ENCODE measurements at regions not wholly inside any gene's neighbourhood (a gene's known extent, or its start where the extent isn't known, plus 50 kb on each side); places are given as distances from the start of the nearest gene placed in this dataset.

DNA sequence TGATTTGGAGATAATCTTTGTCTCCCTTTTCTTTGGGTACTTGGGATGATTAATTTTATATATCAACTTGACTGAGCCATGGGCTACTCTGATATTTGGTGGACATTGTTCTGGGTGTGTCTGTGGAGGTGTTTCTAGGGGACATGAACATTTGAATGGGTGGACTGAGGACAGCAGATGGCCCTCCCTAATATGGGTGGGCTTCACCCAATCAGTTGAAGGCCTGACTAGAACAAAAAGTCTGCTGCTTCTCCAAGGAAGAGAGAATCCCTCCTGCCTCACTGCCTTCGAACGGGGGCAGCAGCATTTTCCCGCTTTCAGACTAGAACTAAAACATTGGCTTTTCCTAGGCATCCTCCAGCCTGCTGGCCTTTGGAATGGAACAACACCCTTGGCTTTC, 73.9 kb upstream of the EMX2 start:
- Mint-ChIP-seq H3K9me3 (ENCODE audit: unreplicated experiment) (no peaks in the 10 kb centered on the region), H3K4me3 (ENCODE audit: unreplicated experiment) (no peak overlapping the region), H3K4me1 (ENCODE audit: insufficient read depth, unreplicated experiment) (peaks cover 6% of the 10 kb centered on the region), H3K36me3 (ENCODE audit: insufficient read depth, unreplicated experiment) (no peaks in the 10 kb centered on the region), H3K27ac (ENCODE audit: low read depth, unreplicated experiment) (no peak overlapping the region), H3K27me3 (ENCODE audit: insufficient read depth, unreplicated experiment) (peaks cover 13% of the 10 kb centered on the region)
- TF ChIP-seq CTCF (IDR thresholded peaks at IDR 0.05; ENCODE audit: unreplicated experiment): no peak
- ChIA-PET CTCF (interaction anchor here (1.3 to 2.7 kb wide), 2 partner anchors 9 to 37 kb away, joined by 3 to 10 read pairs; no protein-coding TSS in a partner anchor), POLR2A (no interaction called here)
- BruUV-seq (replicated peaks): no TSS peak
- intact Hi-C loops (cut with micrococcal nuclease): no loop called here
- no peak for DNase-seq (ENCODE audit: unreplicated experiment)

DNA sequence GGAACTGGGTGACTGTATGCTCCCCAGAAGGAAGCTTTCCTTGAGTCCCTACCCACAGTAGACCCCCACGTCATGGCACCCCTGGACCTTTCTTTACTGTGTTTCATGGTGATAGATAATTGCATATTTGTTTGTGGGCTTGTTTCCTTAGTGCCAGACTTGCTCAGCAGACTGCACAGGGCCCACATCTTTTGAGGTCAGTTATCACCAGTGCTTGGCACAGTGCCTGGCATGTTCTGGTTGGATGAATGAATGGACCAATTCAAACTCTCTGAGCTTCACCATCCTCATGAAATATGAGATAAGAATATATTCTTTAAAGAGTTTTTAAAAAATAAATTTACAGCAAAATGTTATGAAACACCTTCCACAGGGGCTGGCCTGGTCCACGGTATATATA, 78.4 kb upstream of the EMX2 start:
- Mint-ChIP-seq H3K4me3 (ENCODE audit: unreplicated experiment) (no peak overlapping the region), H3K27me3 (ENCODE audit: insufficient read depth, unreplicated experiment) (no peaks in the 10 kb centered on the region), H3K36me3 (ENCODE audit: insufficient read depth, unreplicated experiment) (no peaks in the 10 kb centered on the region), H3K4me1 (ENCODE audit: insufficient read depth, unreplicated experiment) (peaks cover 13% of the 10 kb centered on the region), H3K27ac (ENCODE audit: low read depth, unreplicated experiment) (no peak overlapping the region), H3K9me3 (ENCODE audit: unreplicated experiment) (no peaks in the 10 kb centered on the region)
- POLR2A ChIA-PET: no interaction called here
- DNase-seq (ENCODE audit: unreplicated experiment): no peak
- intact Hi-C loops (cut with micrococcal nuclease): no loop called here
- TF ChIP-seq CTCF (IDR thresholded peaks at IDR 0.05; ENCODE audit: unreplicated experiment): no peak
- CTCF ChIA-PET: interaction anchor here (0.7 to 1.3 kb wide), 5 partner anchors 13 to 144 kb away, joined by 3 to 5 read pairs (median 3); no protein-coding TSS in a partner anchor
- no TSS peak for BruUV-seq (replicated peaks)

GRCh38 chr10:117463545-117463920, 79.0 kb upstream of the EMX2 start:
- Mint-ChIP-seq H3K4me3 (ENCODE audit: unreplicated experiment) (no peak overlapping the region), H3K27ac (ENCODE audit: low read depth, unreplicated experiment) (no peak overlapping the region), H3K27me3 (ENCODE audit: insufficient read depth, unreplicated experiment) (no peaks in the 10 kb centered on the region), H3K4me1 (ENCODE audit: insufficient read depth, unreplicated experiment) (peaks cover 13% of the 10 kb centered on the region), H3K36me3 (ENCODE audit: insufficient read depth, unreplicated experiment) (no peaks in the 10 kb centered on the region), H3K9me3 (ENCODE audit: unreplicated experiment) (no peaks in the 10 kb centered on the region)
- intact Hi-C loops (cut with micrococcal nuclease): no loop called here
- no peak for TF ChIP-seq CTCF (IDR thresholded peaks at IDR 0.05; ENCODE audit: unreplicated experiment)
- DNase-seq (ENCODE audit: unreplicated experiment): no peak
- ChIA-PET CTCF (interaction anchor here (2.2 kb wide), 1 partner anchor 13 kb away, joined by 6 read pairs; no protein-coding TSS in a partner anchor), POLR2A (no interaction called here)
- no TSS peak for BruUV-seq (replicated peaks)

DNA sequence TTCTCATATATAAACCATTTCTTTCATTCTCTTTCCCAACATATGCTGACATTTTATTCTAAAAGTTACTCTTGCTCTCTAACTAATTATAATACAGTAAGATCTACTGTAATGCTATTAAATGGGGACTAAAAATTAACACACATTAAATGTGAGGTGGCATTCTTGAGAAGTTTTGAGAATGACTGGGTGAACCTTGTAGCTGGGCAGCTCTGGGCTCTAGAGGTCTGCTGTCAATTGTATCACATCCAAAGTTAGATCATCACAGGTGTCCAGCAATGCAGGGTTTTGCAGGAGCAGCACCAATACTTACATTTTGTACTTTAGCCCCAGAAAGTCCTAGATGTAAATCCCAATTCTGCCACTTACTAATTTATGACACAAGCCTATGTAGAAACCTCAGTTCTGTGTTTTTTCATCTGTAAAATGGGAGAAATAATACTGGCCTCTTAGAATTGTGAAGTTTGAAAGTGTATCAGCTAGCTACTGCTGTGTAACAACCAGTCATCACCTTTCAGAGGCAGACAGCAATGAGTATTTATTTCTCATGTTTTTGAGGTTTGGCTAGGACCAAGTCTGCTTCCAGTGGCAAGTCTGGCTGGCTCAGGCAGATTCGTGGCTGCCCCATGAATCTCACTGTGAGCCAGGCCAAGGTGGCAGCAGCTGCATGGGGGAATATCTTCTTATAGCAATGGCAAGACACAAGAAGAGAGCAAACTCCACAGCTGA, 79.6 kb upstream of the EMX2 start:
- ChIA-PET POLR2A (interaction anchor here (2.0 to 2.5 kb wide), 3 partner anchors 21 to 89 kb away, joined by 6 to 20 read pairs (median 7); no protein-coding TSS in a partner anchor), CTCF (interaction anchor here (2.2 kb wide), 1 partner anchor 13 kb away, joined by 6 read pairs; no protein-coding TSS in a partner anchor)
- intact Hi-C loops (cut with micrococcal nuclease): loop anchor here (1.0 kb wide), 1 partner anchor 21 kb away; no protein-coding TSS in a partner anchor
- H3K4me1 Mint-ChIP-seq (ENCODE audit: insufficient read depth, unreplicated experiment): peaks cover 13% of the 10 kb centered on the region
- H3K4me3 Mint-ChIP-seq (ENCODE audit: unreplicated experiment): no peak overlapping the region
- H3K36me3 Mint-ChIP-seq (ENCODE audit: insufficient read depth, unreplicated experiment): no peaks in the 10 kb centered on the region
- BruUV-seq (replicated peaks): no TSS peak
- no peaks in the 10 kb centered on the region for H3K9me3 Mint-ChIP-seq (ENCODE audit: unreplicated experiment)
- TF ChIP-seq CTCF (IDR thresholded peaks at IDR 0.05; ENCODE audit: unreplicated experiment): no peak
- DNase-seq (ENCODE audit: unreplicated experiment): no peak
- no peaks in the 10 kb centered on the region for H3K27me3 Mint-ChIP-seq (ENCODE audit: insufficient read depth, unreplicated experiment)
- peak overlapping the region; percentile 23 for H3K27ac Mint-ChIP-seq (ENCODE audit: low read depth, unreplicated experiment)

Data from MCF 10A (cell line).